GM19025 (cell line): ENCODE measurements at regions not wholly inside any gene's neighbourhood (a gene's known extent, or its start where the extent isn't known, plus 50 kb on each side); places are given as distances from the start of the nearest gene placed in this dataset.

ENCODE experiments used
- ATAC-seq: cut with Tn5 transposase; IDR thresholded peaks from one replicate; pipeline ENCODE4 v1.9.1; 2021; ENCODE audit warnings: mild to moderate bottlenecking, low read depth, moderate library complexity; ENCODE audit not compliant: unreplicated experiment

GRCh38 chr15:31486506-31486905, 159.9 kb downstream of the KLF13 start:
- ATAC-seq = no peak

- no peak for ATAC-seq
Measured at GRCh38 chr15:31486906-31487695, 160.5 kb downstream of the KLF13 start.

- peak; percentile 53 for ATAC-seq
Measured at GRCh38 chr15:31487811-31488436, 161.3 kb downstream of the KLF13 start.

GRCh38 chr15:31488437-31489204, 162.0 kb downstream of the KLF13 start:
- peak; percentile 25 for ATAC-seq

GRCh38 chr15:31489281-31489680, 162.6 kb downstream of the KLF13 start:
- ATAC-seq = no peak

GRCh38 chr15:31489801-31490646, 163.4 kb downstream of the KLF13 start:
- ATAC-seq = no peak

- ATAC-seq = no peak
Measured at GRCh38 chr15:31494786-31495185, 168.2 kb downstream of the KLF13 start.

- no peak for ATAC-seq
Measured at GRCh38 chr15:31495281-31495680, 168.6 kb downstream of the KLF13 start.

GRCh38 chr15:31497838-31498237, 171.2 kb downstream of the KLF13 start:
- no peak for ATAC-seq

GRCh38 chr15:31498329-31498728, 171.7 kb downstream of the KLF13 start:
- no peak for ATAC-seq

GRCh38 chr15:31498756-31499155, 172.1 kb downstream of the KLF13 start:
- no peak for ATAC-seq

GRCh38 chr15:31499236-31499952, 172.8 kb downstream of the KLF13 start:
- no peak for ATAC-seq

GRCh38 chr15:31499953-31500765, 173.5 kb downstream of the KLF13 start:
- ATAC-seq = no peak

GRCh38 chr15:31500766-31501449, 174.3 kb downstream of the KLF13 start:
- ATAC-seq = no peak

- ATAC-seq = no peak
Measured at GRCh38 chr15:31501536-31502157, 175.0 kb downstream of the KLF13 start.

- no peak for ATAC-seq
Measured at GRCh38 chr15:31502541-31503229, 176.1 kb downstream of the KLF13 start.

- ATAC-seq = no peak
Measured at GRCh38 chr15:31503256-31503655, 176.6 kb downstream of the KLF13 start.
